ENCODE measurements at regions not wholly inside any gene's neighbourhood (a gene's known extent, or its start where the extent isn't known, plus 50 kb on each side); places are given as distances from the start of the nearest gene placed in this dataset.

DNA sequence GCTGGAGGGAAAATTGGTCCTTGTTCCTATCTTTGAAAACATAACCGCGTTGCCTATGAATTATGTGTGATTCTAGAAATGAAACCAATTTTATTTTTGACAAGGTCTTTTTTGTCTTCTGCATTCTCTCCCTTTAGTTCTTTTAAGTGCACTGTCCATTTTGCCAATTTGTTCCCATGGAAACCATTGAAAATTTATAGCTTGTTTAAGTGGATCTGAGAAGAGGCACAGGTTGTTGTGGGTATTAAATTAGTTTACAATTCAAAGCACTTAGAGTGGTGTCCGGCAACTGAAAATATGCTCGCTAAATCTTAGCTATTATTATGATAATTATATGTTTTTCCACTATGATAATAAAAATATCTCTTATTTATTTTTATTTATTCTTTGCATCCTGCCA, 107.5 kb upstream of the FSHR start:
- no peaks in the 10 kb centered on the region for H3K27me3 ChIP-seq (ENCODE audit: insufficient read depth, low read length)
- no peak overlapping the region for H3K4me3 ChIP-seq (ENCODE audit: insufficient read depth, low read depth, low read length)
- H3K79me2 ChIP-seq (ENCODE audit: insufficient read depth, low read length) = no peaks in the 10 kb centered on the region
- no peaks in the 10 kb centered on the region for H3K4me1 ChIP-seq (ENCODE audit: insufficient read depth, low read length)
- H3K4me3 Mint-ChIP-seq (ENCODE audit: unreplicated experiment) = no peak overlapping the region
- TF ChIP-seq, protein P1, sequence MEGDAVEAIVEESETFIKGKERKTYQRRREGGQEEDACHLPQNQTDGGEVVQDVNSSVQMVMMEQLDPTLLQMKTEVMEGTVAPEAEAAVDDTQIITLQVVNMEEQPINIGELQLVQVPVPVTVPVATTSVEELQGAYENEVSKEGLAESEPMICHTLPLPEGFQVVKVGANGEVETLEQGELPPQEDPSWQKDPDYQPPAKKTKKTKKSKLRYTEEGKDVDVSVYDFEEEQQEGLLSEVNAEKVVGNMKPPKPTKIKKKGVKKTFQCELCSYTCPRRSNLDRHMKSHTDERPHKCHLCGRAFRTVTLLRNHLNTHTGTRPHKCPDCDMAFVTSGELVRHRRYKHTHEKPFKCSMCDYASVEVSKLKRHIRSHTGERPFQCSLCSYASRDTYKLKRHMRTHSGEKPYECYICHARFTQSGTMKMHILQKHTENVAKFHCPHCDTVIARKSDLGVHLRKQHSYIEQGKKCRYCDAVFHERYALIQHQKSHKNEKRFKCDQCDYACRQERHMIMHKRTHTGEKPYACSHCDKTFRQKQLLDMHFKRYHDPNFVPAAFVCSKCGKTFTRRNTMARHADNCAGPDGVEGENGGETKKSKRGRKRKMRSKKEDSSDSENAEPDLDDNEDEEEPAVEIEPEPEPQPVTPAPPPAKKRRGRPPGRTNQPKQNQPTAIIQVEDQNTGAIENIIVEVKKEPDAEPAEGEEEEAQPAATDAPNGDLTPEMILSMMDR (IDR thresholded peaks at IDR 0.05; ENCODE audit: insufficient read depth, low read depth, low read length) = no peak
- TF ChIP-seq EZH2 (IDR thresholded peaks at IDR 0.05; ENCODE audit: insufficient read depth, low read length) = no peak
- H3K27ac ChIP-seq (ENCODE audit: low read depth, low read length) = no peak overlapping the region
- no peak overlapping the region for H3K4me2 ChIP-seq (ENCODE audit: low read length)
- FAIRE-seq (no peak), DNase-seq (ENCODE audit: low read depth) (no peak)
- no peaks in the 10 kb centered on the region for H3K9me3 Mint-ChIP-seq (ENCODE audit: unreplicated experiment)
- H3K36me3 Mint-ChIP-seq (ENCODE audit: low read depth, unreplicated experiment) = no peaks in the 10 kb centered on the region
- H3K9ac ChIP-seq (ENCODE audit: low read length) = no peak overlapping the region
- no peaks in the 10 kb centered on the region for H3K36me3 ChIP-seq (ENCODE audit: insufficient read depth, low read length)
- H3K4me1 Mint-ChIP-seq (ENCODE audit: low read depth, unreplicated experiment) = no peaks in the 10 kb centered on the region
- no peaks in the 10 kb centered on the region for H3K9me3 ChIP-seq (ENCODE audit: insufficient read depth, low read depth, low read length)
- H3K27me3 Mint-ChIP-seq (ENCODE audit: low read depth, unreplicated experiment) = no peaks in the 10 kb centered on the region
- H2AFZ ChIP-seq (ENCODE audit: low read depth, low read length) = no peak overlapping the region
- no peaks in the 10 kb centered on the region for H4K20me1 ChIP-seq (ENCODE audit: insufficient read depth, low read length)
- no peak overlapping the region for H3K27ac Mint-ChIP-seq (ENCODE audit: unreplicated experiment)

DNA sequence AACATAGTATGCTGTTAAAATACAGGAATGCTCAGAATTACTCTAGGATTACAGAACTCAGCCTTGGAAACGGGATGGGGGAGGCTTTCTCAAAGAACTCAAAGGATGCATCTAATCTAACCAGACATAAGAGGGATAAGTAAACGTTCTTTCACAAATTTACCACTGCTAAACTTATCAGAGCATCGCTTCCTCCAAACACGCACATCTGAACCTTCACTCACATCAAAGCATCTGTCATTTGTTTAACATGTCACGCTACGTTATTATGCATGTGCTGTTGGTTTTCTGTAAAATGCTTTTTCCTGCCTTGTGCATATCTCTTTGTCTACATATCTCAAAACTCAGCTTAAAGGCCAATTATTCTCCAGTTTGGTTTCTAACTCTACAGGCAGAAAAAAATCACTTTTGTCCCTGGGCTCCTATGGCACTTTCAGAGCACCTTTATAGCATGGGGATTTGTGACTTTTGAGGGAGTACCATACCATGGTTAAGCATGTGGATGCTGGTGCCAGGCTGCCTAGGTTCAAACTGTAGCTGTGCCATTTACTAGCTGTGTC, 106.7 kb upstream of the FSHR start:
- FAIRE-seq = no peak

DNA sequence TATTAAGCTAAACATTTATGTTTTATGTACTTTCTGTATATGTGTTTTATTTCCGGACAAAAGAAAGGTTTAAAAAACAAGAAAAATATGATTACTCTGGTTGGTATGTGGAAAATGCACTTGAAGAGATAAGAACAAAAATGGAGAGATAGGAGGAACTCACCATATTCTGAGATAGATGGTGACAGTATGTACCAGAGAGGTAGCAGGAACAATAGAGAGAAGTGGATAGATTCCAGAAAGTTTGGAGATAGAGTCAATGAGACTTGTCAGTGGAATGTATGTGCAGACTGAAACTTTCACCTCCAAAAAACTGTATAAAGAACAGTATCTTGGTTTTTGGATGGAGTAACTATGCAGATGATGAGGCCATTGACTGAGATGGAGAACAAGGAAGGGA, 105.6 kb upstream of the FSHR start:
- Histone ChIP-seq H3K27me3 (ENCODE audit: insufficient read depth, low read length) (no peaks in the 10 kb centered on the region), H3K4me1 (ENCODE audit: insufficient read depth, low read length) (no peaks in the 10 kb centered on the region), H2AFZ (ENCODE audit: low read depth, low read length) (no peak overlapping the region), H3K36me3 (ENCODE audit: insufficient read depth, low read length) (no peaks in the 10 kb centered on the region), H3K27ac (ENCODE audit: low read depth, low read length) (no peak overlapping the region), H3K9ac (ENCODE audit: low read length) (no peak overlapping the region), H4K20me1 (ENCODE audit: insufficient read depth, low read length) (no peaks in the 10 kb centered on the region), H3K79me2 (ENCODE audit: insufficient read depth, low read length) (no peaks in the 10 kb centered on the region), H3K4me2 (ENCODE audit: low read length) (no peak overlapping the region), H3K9me3 (ENCODE audit: insufficient read depth, low read depth, low read length) (no peaks in the 10 kb centered on the region), H3K4me3 (ENCODE audit: insufficient read depth, low read depth, low read length) (no peak overlapping the region)
- Mint-ChIP-seq H3K9me3 (ENCODE audit: unreplicated experiment) (no peaks in the 10 kb centered on the region), H3K4me3 (ENCODE audit: unreplicated experiment) (no peak overlapping the region), H3K27ac (ENCODE audit: unreplicated experiment) (no peak overlapping the region), H3K4me1 (ENCODE audit: low read depth, unreplicated experiment) (no peaks in the 10 kb centered on the region), H3K36me3 (ENCODE audit: low read depth, unreplicated experiment) (no peaks in the 10 kb centered on the region), H3K27me3 (ENCODE audit: low read depth, unreplicated experiment) (no peaks in the 10 kb centered on the region)
- peak; percentile 8 for DNase-seq (ENCODE audit: low read depth)
- FAIRE-seq = no peak
- TF ChIP-seq, protein P1 (IDR thresholded peaks at IDR 0.05; ENCODE audit: insufficient read depth, low read depth, low read length) = no peak
- TF ChIP-seq EZH2 (IDR thresholded peaks at IDR 0.05; ENCODE audit: insufficient read depth, low read length) = no peak

More for the DNA sequence above, 106.7 kb upstream of the FSHR start:
- no peak overlapping the region for H3K9ac ChIP-seq (ENCODE audit: low read length)
- H3K27ac Mint-ChIP-seq (ENCODE audit: unreplicated experiment) = no peak overlapping the region
- H3K9me3 Mint-ChIP-seq (ENCODE audit: unreplicated experiment) = no peaks in the 10 kb centered on the region
- H3K9me3 ChIP-seq (ENCODE audit: insufficient read depth, low read depth, low read length) = no peaks in the 10 kb centered on the region
- H3K4me1 ChIP-seq (ENCODE audit: insufficient read depth, low read length) = no peaks in the 10 kb centered on the region
- H3K27me3 ChIP-seq (ENCODE audit: insufficient read depth, low read length) = no peaks in the 10 kb centered on the region
- no peaks in the 10 kb centered on the region for H3K79me2 ChIP-seq (ENCODE audit: insufficient read depth, low read length)
- no peaks in the 10 kb centered on the region for H3K36me3 Mint-ChIP-seq (ENCODE audit: low read depth, unreplicated experiment)
- no peaks in the 10 kb centered on the region for H3K36me3 ChIP-seq (ENCODE audit: insufficient read depth, low read length)
- no peak overlapping the region for H3K4me3 ChIP-seq (ENCODE audit: insufficient read depth, low read depth, low read length)
- DNase-seq (ENCODE audit: low read depth) = no peak
- H3K4me3 Mint-ChIP-seq (ENCODE audit: unreplicated experiment) = no peak overlapping the region
- no peak overlapping the region for H2AFZ ChIP-seq (ENCODE audit: low read depth, low read length)
- H3K4me2 ChIP-seq (ENCODE audit: low read length) = no peak overlapping the region
- no peaks in the 10 kb centered on the region for H3K4me1 Mint-ChIP-seq (ENCODE audit: low read depth, unreplicated experiment)
- no peak overlapping the region for H3K27ac ChIP-seq (ENCODE audit: low read depth, low read length)
- H4K20me1 ChIP-seq (ENCODE audit: insufficient read depth, low read length) = no peaks in the 10 kb centered on the region
- no peak for TF ChIP-seq EZH2 (IDR thresholded peaks at IDR 0.05; ENCODE audit: insufficient read depth, low read length)
- TF ChIP-seq, protein P1 (IDR thresholded peaks at IDR 0.05; ENCODE audit: insufficient read depth, low read depth, low read length) = no peak
- no peaks in the 10 kb centered on the region for H3K27me3 Mint-ChIP-seq (ENCODE audit: low read depth, unreplicated experiment)
